ENCODE measurements at regions not wholly inside any gene's neighbourhood (a gene's known extent, or its start where the extent isn't known, plus 50 kb on each side); places are given as distances from the start of the nearest gene placed in this dataset.
"Not testable (repeated sequence)": the region's sequence is repeated elsewhere in the genome, so short reads cannot be mapped to it uniquely, and the experiment has no call there.

DNA sequence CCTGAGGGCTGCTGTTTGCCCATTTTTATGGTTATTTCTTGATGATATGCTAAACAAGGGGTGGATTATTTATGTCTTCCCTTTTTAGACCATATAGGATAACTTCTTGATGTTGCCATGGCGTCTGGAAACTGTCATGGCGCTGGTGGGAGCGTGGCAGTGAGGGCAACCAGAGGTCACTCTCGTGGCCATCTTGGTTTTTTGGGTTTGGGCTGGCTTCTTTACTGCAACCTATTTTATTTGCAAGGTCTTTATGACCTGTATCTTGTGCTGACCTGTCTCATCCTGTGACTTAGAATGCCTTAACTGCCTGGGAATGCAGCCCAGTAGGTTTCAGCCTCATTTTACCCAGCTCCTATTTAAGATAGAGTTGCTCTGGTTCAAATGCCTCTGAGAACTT lies 429.7 kb downstream of the SH2D4B start:
- TF ChIP-seq POLR2A (IDR thresholded peaks at IDR 0.05), result not testable (repeated sequence)
- TF ChIP-seq, protein P1, sequence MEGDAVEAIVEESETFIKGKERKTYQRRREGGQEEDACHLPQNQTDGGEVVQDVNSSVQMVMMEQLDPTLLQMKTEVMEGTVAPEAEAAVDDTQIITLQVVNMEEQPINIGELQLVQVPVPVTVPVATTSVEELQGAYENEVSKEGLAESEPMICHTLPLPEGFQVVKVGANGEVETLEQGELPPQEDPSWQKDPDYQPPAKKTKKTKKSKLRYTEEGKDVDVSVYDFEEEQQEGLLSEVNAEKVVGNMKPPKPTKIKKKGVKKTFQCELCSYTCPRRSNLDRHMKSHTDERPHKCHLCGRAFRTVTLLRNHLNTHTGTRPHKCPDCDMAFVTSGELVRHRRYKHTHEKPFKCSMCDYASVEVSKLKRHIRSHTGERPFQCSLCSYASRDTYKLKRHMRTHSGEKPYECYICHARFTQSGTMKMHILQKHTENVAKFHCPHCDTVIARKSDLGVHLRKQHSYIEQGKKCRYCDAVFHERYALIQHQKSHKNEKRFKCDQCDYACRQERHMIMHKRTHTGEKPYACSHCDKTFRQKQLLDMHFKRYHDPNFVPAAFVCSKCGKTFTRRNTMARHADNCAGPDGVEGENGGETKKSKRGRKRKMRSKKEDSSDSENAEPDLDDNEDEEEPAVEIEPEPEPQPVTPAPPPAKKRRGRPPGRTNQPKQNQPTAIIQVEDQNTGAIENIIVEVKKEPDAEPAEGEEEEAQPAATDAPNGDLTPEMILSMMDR (IDR thresholded peaks at IDR 0.05), result not testable (repeated sequence)

All from lower leg skin (tissue), 3 donors.